Erythroblast (primary cell): ENCODE measurements at regions not wholly inside any gene's neighbourhood (a gene's known extent, or its start where the extent isn't known, plus 50 kb on each side); places are given as distances from the start of the nearest gene placed in this dataset.

Experiments used
- GATA1 ChIP-seq: IDR thresholded peaks from 2 replicates; pipeline ENCODE4 v1.6.1; 2011; ENCODE audit warnings: low read depth, mild to moderate bottlenecking, control low read depth, low read length, moderate library complexity
- POLR2A ChIP-seq: IDR thresholded peaks from 2 replicates; pipeline ENCODE4 v1.6.1; 2011; ENCODE audit warnings: mild to moderate bottlenecking, low read length

DNA sequence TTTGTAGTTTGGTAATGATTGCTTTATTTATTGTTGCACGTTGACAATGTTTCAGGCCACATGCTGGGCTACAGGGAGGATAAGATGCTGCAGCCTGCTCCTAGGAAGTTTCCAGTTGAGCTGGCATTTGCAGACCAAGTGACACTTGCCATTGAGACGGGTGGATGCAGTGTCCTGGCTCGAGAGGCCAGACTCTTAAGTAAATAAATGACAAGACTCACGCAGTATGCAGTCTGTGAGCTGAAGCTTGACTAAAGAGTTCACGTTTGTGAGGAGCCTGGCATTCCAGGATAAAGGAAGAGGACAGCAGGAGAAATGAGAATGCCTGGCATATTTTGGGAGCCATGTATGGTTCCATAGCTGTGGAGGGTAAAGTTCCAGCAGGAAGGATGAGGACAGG lies 105.8 kb downstream of the BAMBI start:
- TF ChIP-seq POLR2A (no peak), GATA1 (no peak)
